PC-9 (cell line): ENCODE measurements at regions not wholly inside any gene's neighbourhood (a gene's known extent, or its start where the extent isn't known, plus 50 kb on each side); places are given as distances from the start of the nearest gene placed in this dataset.

ENCODE experiments used
- BruUV-seq: library from RNA; stranded (reverse); fragments of 400-500 nt; replicated peaks from 2 replicates; lab custom pipeline; 2021; lab: Mats Ljungman, UMichigan
- CTCF ChIA-PET: fragments of 300-600 bp; sonication (Branson Sonifier 250); formaldehyde crosslinking; loops from one replicate; lab custom pipeline; 2022; ENCODE audit warnings: antibody characterized with exemption; lab: Charles Lee
- POLR2A ChIA-PET: fragments of 300-600 bp; sonication (Branson Sonifier 250); formaldehyde crosslinking; loops from one replicate; lab custom pipeline; 2022; ENCODE audit warnings: antibody characterized with exemption; ENCODE audit not compliant: unreplicated experiment; lab: Charles Lee
- DNase-seq, 2 experiments: peaks; one replicate each; pipeline versions ENCODE4 v3.0.0 to v3.0.0-alpha.2; 2015 to 2022; ENCODE audit warnings: mixed read lengths in 1 of 2
- H2AFZ ChIP-seq: fragments of 200-600 bp; sonication (generic); 2 replicates; pipeline ENCODE4 v1.8.1; 2017; ENCODE audit warnings: antibody characterized with exemption
- H3F3A ChIP-seq: fragments of 200-600 bp; sonication (generic); 2 replicates; pipeline ENCODE4 v1.8.1; 2017; ENCODE audit warnings: antibody characterized with exemption, mild to moderate bottlenecking, low read depth; ENCODE audit not compliant: insufficient read depth
- H3K27ac ChIP-seq: fragments of 200-600 bp; sonication (generic); 2 replicates; pipeline ENCODE4 v1.6.1; 2016; ENCODE audit warnings: mixed run types
- H3K27me3 ChIP-seq: fragments of 200-600 bp; sonication (generic); 2 replicates; pipeline ENCODE4 v1.6.1; 2016; ENCODE audit warnings: low read depth, mixed run types; ENCODE audit not compliant: insufficient read depth
- H3K36me3 ChIP-seq: fragments of 200-600 bp; sonication (generic); 2 replicates; pipeline ENCODE4 v1.6.1; 2016; ENCODE audit warnings: low read depth, mixed run types
- H3K4me1 ChIP-seq: fragments of 200-600 bp; sonication (generic); replicated peaks from 2 replicates; pipeline ENCODE4 v1.6.1; 2016; ENCODE audit warnings: mixed run types; ENCODE audit not compliant: insufficient read depth
- H3K4me2 ChIP-seq: fragments of 200-600 bp; sonication (generic); 2 replicates; pipeline ENCODE4 v1.6.1; 2017; ENCODE audit warnings: mixed run types
- H3K4me3 ChIP-seq: fragments of 200-600 bp; sonication (generic); 2 replicates; pipeline ENCODE4 v1.6.1; 2016; ENCODE audit warnings: mixed run types
- H3K79me2 ChIP-seq: fragments of 200-600 bp; sonication (generic); 2 replicates; pipeline ENCODE4 v1.6.1; 2017; ENCODE audit warnings: low read depth, mixed run types
- H3K9me2 ChIP-seq: fragments of 200-600 bp; sonication (generic); 2 replicates; pipeline ENCODE4 v1.8.1; 2017; ENCODE audit warnings: mild to moderate bottlenecking; ENCODE audit not compliant: insufficient read depth
- H3K9me3 ChIP-seq: fragments of 200-600 bp; sonication (generic); 2 replicates; pipeline ENCODE4 v1.8.1; 2016; ENCODE audit warnings: low read depth; ENCODE audit not compliant: insufficient read depth
- H4K20me1 ChIP-seq: fragments of 200-600 bp; sonication (generic); 2 replicates; pipeline ENCODE4 v1.8.1; 2017; ENCODE audit not compliant: insufficient read depth
- EZH2 ChIP-seq: fragments of 200-600 bp; sonication (generic); IDR thresholded peaks from 2 replicates; pipeline ENCODE4 v1.8.0; 2017; ENCODE audit warnings: antibody characterized with exemption, low read depth
- intact Hi-C: fragments of 100-400 bp; cut with micrococcal nuclease; formaldehyde crosslinking; loops from one replicate; pipeline ENCODE4 v1.10.0; 2022; ENCODE audit not compliant: unreplicated experiment
- TF ChIP-seq, protein P1 (sequence below): fragments of 200-600 bp; sonication (generic); conservative IDR thresholded peaks from 2 replicates; pipeline ENCODE4 v1.6.1; 2017; ENCODE audit warnings: mixed run types, antibody characterized with exemption, mild to moderate bottlenecking, moderate library complexity

GRCh38 chr4:123113155-123113554, 190.8 kb upstream of the NUDT6 start:
- Histone ChIP-seq H3K9me3 (no peaks in the 10 kb centered on the region), H2AFZ (no peak overlapping the region), H3K36me3 (no peaks in the 10 kb centered on the region), H3K27ac (no peak overlapping the region), H3K27me3 (no peaks in the 10 kb centered on the region), H3K9me2 (no peaks in the 10 kb centered on the region), H3K4me3 (no peak overlapping the region), H3K79me2 (no peaks in the 10 kb centered on the region), H3K4me1 (0 out of 2 replicates have a peak, but pooled peaks cover 6% of the 10 kb centered on the region), H4K20me1 (no peaks in the 10 kb centered on the region), H3K4me2 (no peak overlapping the region), H3F3A (no peaks in the 10 kb centered on the region)
- POLR2A ChIA-PET, result no interaction called here
- CTCF ChIA-PET, result interaction anchor here (1.0 kb wide), 1 partner anchor 16 kb away, joined by 4 read pairs; no protein-coding TSS in a partner anchor
- DNase-seq, result no peak
- BruUV-seq, result no TSS peak
- intact Hi-C loops, result no loop called here
- TF ChIP-seq, protein P1, sequence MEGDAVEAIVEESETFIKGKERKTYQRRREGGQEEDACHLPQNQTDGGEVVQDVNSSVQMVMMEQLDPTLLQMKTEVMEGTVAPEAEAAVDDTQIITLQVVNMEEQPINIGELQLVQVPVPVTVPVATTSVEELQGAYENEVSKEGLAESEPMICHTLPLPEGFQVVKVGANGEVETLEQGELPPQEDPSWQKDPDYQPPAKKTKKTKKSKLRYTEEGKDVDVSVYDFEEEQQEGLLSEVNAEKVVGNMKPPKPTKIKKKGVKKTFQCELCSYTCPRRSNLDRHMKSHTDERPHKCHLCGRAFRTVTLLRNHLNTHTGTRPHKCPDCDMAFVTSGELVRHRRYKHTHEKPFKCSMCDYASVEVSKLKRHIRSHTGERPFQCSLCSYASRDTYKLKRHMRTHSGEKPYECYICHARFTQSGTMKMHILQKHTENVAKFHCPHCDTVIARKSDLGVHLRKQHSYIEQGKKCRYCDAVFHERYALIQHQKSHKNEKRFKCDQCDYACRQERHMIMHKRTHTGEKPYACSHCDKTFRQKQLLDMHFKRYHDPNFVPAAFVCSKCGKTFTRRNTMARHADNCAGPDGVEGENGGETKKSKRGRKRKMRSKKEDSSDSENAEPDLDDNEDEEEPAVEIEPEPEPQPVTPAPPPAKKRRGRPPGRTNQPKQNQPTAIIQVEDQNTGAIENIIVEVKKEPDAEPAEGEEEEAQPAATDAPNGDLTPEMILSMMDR, result no peak
- TF ChIP-seq EZH2, result no peak

DNA sequence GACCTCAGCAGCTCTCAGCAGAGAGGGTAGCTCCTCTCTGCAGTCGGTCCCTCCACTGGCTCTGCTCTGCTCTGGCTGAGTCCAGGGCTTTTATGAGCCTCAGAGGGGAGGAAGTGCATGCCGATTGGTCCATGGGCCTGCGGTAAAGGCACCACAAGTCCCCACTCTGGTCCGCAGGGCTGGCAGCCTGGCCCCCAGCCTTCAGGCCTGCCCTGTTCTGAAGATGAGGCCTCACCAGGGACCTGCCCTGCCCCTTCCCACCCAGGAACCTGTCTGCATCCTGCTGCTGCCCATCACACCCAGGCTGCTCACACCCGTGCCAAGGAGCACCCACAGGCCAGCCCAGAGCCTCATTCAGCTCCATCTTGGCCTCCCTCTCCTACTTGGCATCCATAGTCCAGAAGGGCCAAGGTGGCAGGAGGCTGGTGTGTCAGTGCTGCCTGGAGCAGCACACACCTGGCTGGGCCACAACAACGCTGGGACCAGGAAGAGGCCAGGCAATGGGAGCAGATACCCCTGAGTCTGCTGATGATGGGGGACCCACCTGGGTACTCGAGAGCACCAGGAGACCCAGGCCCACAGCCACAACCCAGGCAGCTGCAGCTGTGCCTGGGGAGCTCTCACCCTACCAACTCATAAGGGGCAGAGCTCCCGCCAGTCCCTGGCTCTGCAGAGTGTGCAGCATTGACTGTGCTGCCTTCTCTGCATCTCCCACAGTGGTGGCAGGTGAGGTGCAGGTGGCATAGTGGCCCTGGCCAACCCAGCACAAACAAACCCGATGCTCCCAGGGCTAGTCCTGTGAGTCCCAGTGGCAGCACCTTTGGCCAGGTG, 191.9 kb upstream of the NUDT6 start:
- POLR2A ChIA-PET, result no interaction called here
- no peak for DNase-seq
- no peaks in the 10 kb centered on the region for H3K36me3 ChIP-seq

DNA sequence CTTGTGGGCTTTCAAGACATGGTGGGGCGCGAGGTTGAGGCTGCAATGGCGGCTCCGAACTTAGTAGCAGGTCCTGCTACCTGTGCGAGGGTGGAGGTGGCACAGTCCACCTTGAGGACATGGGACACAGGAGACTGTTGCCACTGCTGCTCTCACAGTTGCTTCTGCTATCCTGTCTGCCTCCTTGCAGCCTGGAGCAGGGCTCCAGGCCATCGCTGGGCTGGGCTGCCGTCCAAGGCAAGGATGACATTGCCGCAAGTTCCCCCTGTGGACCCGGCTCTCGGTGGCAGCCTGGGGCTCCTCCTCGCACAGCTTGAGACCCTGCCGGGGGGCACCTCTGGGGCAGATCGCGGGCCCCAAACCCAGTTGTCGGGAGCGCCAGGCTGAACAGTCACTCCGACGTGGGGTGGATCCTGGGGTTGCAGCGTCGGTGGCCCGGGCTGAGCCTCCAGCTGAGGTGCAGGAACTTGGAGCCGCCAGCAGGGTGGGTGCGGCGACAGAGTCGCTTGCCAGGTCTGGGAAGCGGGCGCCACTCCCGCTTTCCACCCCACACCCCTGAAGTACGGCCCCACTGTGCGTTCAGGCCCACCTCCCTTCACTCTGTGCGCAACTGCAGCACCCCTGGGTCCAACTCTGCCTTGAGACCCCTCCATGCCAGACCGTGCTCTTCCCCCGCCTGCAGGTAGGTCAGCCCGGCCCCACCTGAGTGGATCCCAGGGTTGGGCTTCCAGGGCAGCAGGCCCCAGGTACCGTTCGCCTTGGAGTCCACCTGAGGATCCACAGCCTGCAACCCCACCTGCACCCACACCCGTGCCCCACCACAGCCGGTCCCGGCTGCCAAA, 192.7 kb upstream of the NUDT6 start:
- ChIA-PET POLR2A (no interaction called here), CTCF (no interaction called here)
- no peak overlapping the region for H2AFZ ChIP-seq
- no peaks in the 10 kb centered on the region for H3F3A ChIP-seq
- DNase-seq, result no peak
- H3K9me2 ChIP-seq, result no peaks in the 10 kb centered on the region
- H4K20me1 ChIP-seq, result no peaks in the 10 kb centered on the region
- H3K9me3 ChIP-seq, result no peaks in the 10 kb centered on the region
- H3K4me3 ChIP-seq, result no peak overlapping the region
- no peak for TF ChIP-seq EZH2
- TF ChIP-seq, protein P1, result no peak
- H3K4me2 ChIP-seq, result no peak overlapping the region
- no peak overlapping the region for H3K27ac ChIP-seq
- BruUV-seq, result no TSS peak
- no peaks in the 10 kb centered on the region for H3K79me2 ChIP-seq
- intact Hi-C loops, result no loop called here
- peaks cover 9% of the 10 kb centered on the region for H3K4me1 ChIP-seq
- H3K36me3 ChIP-seq, result no peaks in the 10 kb centered on the region
- no peaks in the 10 kb centered on the region for H3K27me3 ChIP-seq

More for the DNA sequence above, 191.9 kb upstream of the NUDT6 start:
- no peaks in the 10 kb centered on the region for H3K27me3 ChIP-seq
- no peaks in the 10 kb centered on the region for H3K9me3 ChIP-seq
- no peaks in the 10 kb centered on the region for H4K20me1 ChIP-seq
- TF ChIP-seq, protein P1, result no peak
- no peak for TF ChIP-seq EZH2
- no peak overlapping the region for H3K27ac ChIP-seq
- H3K4me3 ChIP-seq, result no peak overlapping the region
- H3F3A ChIP-seq, result no peaks in the 10 kb centered on the region
- 0 out of 2 replicates have a peak, but pooled peaks cover 6% of the 10 kb centered on the region for H3K4me1 ChIP-seq
- H3K79me2 ChIP-seq, result no peaks in the 10 kb centered on the region
- intact Hi-C loops, result no loop called here
- H3K4me2 ChIP-seq, result no peak overlapping the region
- BruUV-seq, result no TSS peak
- CTCF ChIA-PET, result no interaction called here
- H2AFZ ChIP-seq, result no peak overlapping the region
- no peaks in the 10 kb centered on the region for H3K9me2 ChIP-seq
